ENCODE measurements at regions not wholly inside any gene's neighbourhood (a gene's known extent, or its start where the extent isn't known, plus 50 kb on each side); places are given as distances from the start of the nearest gene placed in this dataset.

GRCh38 chr16:86366481-86366880 lies 143.8 kb upstream of the FOXF1 start:
- no peak overlapping the region for H3K9ac ChIP-seq (ENCODE audit: low read length)
- H3K9me2 ChIP-seq (replicated peaks; ENCODE audit: insufficient read depth, low read length) = no peaks in the 10 kb centered on the region
- H3K4me3 ChIP-seq (ENCODE audit: low read length) = no peak overlapping the region
- H3K9me3 ChIP-seq (replicated peaks; ENCODE audit: insufficient read depth, low read length) = no peaks in the 10 kb centered on the region
- H3K4me1 ChIP-seq (ENCODE audit: low read length) = no peaks in the 10 kb centered on the region
- no peak overlapping the region for H2AFZ ChIP-seq (ENCODE audit: low read length)
- no peaks in the 10 kb centered on the region for H3K79me2 ChIP-seq (ENCODE audit: low read length)
- H3K27ac ChIP-seq (ENCODE audit: low read length) = no peak overlapping the region
- no peak overlapping the region for H3K4me2 ChIP-seq (ENCODE audit: low read depth, low read length)
- H3K36me3 ChIP-seq (replicated peaks; ENCODE audit: insufficient read depth, low read length) = no peaks in the 10 kb centered on the region
- TF ChIP-seq, protein P1, sequence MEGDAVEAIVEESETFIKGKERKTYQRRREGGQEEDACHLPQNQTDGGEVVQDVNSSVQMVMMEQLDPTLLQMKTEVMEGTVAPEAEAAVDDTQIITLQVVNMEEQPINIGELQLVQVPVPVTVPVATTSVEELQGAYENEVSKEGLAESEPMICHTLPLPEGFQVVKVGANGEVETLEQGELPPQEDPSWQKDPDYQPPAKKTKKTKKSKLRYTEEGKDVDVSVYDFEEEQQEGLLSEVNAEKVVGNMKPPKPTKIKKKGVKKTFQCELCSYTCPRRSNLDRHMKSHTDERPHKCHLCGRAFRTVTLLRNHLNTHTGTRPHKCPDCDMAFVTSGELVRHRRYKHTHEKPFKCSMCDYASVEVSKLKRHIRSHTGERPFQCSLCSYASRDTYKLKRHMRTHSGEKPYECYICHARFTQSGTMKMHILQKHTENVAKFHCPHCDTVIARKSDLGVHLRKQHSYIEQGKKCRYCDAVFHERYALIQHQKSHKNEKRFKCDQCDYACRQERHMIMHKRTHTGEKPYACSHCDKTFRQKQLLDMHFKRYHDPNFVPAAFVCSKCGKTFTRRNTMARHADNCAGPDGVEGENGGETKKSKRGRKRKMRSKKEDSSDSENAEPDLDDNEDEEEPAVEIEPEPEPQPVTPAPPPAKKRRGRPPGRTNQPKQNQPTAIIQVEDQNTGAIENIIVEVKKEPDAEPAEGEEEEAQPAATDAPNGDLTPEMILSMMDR (IDR thresholded peaks at IDR 0.05; ENCODE audit: low read length) = no peak
- TF ChIP-seq EZH2 (optimal IDR thresholded peaks at IDR 0.05; ENCODE audit: low read depth, low read length) (no peak), EZH2phosphoT487 (IDR thresholded peaks at IDR 0.05; ENCODE audit: low read length) (no peak)
- no peaks in the 10 kb centered on the region for H4K20me1 ChIP-seq (ENCODE audit: insufficient read depth, low read length)
- no peaks in the 10 kb centered on the region for H3F3A ChIP-seq (ENCODE audit: insufficient read depth, low read length)
- H3K27me3 ChIP-seq (replicated peaks; ENCODE audit: insufficient read depth, low read length) = peaks cover 73% of the 10 kb centered on the region
- no peak for DNase-seq

DNA sequence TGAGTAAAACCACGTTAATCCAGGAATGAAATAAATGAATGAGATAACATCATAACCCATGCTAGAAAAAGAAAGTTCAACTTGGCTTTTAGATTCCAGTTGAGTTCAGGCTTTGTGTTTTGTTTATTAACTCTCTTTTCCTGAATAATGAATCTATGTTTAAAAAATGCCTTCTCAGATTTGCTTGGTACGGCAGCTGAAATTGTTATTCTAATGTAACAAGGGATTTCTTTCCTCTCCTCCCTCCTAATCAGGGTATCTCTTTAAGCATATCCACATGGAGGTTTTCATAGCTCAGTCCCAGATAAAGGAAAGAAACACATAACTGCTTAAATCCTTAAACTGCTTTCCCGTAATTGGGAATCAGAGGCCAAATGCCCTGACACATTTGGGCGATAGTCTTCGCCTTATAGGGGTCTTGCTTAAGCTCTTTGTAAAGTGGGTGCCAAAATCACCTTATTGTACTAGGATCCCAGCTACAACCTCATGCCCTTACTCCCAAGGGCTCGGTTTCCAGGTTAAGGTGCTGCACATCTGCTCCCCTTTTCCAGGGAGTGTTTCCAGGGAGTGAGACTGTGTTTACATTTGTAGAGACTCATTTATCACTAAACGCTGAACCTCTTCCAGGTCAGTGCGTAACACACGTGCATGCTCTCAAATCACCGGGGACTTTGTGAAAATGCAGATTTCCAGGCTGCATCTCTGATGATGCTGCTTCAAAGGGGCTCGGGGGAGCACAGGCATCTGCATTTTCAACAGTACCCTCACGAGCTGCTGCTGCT lies 142.8 kb upstream of the FOXF1 start:
- H3K4me2 ChIP-seq (ENCODE audit: low read depth, low read length) = no peak overlapping the region
- H3K9ac ChIP-seq (ENCODE audit: low read length) = no peak overlapping the region
- no peaks in the 10 kb centered on the region for H4K20me1 ChIP-seq (ENCODE audit: insufficient read depth, low read length)
- H3K9me2 ChIP-seq (replicated peaks; ENCODE audit: insufficient read depth, low read length) = no peaks in the 10 kb centered on the region
- H3K27ac ChIP-seq (ENCODE audit: low read length) = no peak overlapping the region
- TF ChIP-seq EZH2 (optimal IDR thresholded peaks at IDR 0.05; ENCODE audit: low read depth, low read length) (no peak), EZH2phosphoT487 (IDR thresholded peaks at IDR 0.05; ENCODE audit: low read length) (no peak)
- TF ChIP-seq, protein P1 (IDR thresholded peaks at IDR 0.05; ENCODE audit: low read length) = no peak
- H3K9me3 ChIP-seq (replicated peaks; ENCODE audit: insufficient read depth, low read length) = no peaks in the 10 kb centered on the region
- no peaks in the 10 kb centered on the region for H3K4me1 ChIP-seq (ENCODE audit: low read length)
- peaks cover 76% of the 10 kb centered on the region for H3K27me3 ChIP-seq (replicated peaks; ENCODE audit: insufficient read depth, low read length)
- no peaks in the 10 kb centered on the region for H3K79me2 ChIP-seq (ENCODE audit: low read length)
- DNase-seq = no peak
- no peaks in the 10 kb centered on the region for H3K36me3 ChIP-seq (replicated peaks; ENCODE audit: insufficient read depth, low read length)
- no peaks in the 10 kb centered on the region for H3F3A ChIP-seq (ENCODE audit: insufficient read depth, low read length)
- H3K4me3 ChIP-seq (ENCODE audit: low read length) = no peak overlapping the region
- no peak overlapping the region for H2AFZ ChIP-seq (ENCODE audit: low read length)

DNA sequence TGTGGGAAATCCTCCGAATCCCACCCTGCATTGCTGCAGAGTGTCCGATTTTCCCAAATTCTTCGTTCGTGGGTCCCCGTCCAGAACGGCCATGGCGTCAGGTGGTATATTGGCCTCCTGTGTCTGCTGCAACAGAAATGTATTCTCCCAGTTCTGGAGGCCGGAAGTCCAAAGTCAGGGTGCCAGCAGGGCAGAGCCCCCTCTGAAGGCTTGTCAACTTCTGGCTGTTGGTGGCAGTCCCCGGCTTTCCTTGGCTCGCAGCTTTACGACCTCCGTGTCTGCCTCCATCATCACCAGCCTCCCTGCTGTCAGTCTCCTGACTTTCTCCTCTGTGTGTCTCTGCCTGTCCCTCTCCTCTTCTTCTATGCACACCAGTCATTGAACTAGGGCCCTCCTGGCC lies 142.1 kb upstream of the FOXF1 start:
- H4K20me1 ChIP-seq (ENCODE audit: insufficient read depth, low read length) = no peaks in the 10 kb centered on the region
- no peak overlapping the region for H3K27ac ChIP-seq (ENCODE audit: low read length)
- H2AFZ ChIP-seq (ENCODE audit: low read length) = no peak overlapping the region
- no peak overlapping the region for H3K4me3 ChIP-seq (ENCODE audit: low read length)
- H3K27me3 ChIP-seq (replicated peaks; ENCODE audit: insufficient read depth, low read length) = peaks cover 71% of the 10 kb centered on the region
- no peak overlapping the region for H3K4me2 ChIP-seq (ENCODE audit: low read depth, low read length)
- no peak overlapping the region for H3K9ac ChIP-seq (ENCODE audit: low read length)
- H3K9me3 ChIP-seq (replicated peaks; ENCODE audit: insufficient read depth, low read length) = no peaks in the 10 kb centered on the region
- H3K79me2 ChIP-seq (ENCODE audit: low read length) = no peaks in the 10 kb centered on the region
- DNase-seq = no peak
- H3K4me1 ChIP-seq (ENCODE audit: low read length) = no peaks in the 10 kb centered on the region
- H3F3A ChIP-seq (ENCODE audit: insufficient read depth, low read length) = no peaks in the 10 kb centered on the region
- H3K9me2 ChIP-seq (replicated peaks; ENCODE audit: insufficient read depth, low read length) = no peaks in the 10 kb centered on the region
- no peak for TF ChIP-seq EZH2phosphoT487 (IDR thresholded peaks at IDR 0.05; ENCODE audit: low read length)
- no peak for TF ChIP-seq EZH2 (optimal IDR thresholded peaks at IDR 0.05; ENCODE audit: low read depth, low read length)
- TF ChIP-seq, protein P1 (IDR thresholded peaks at IDR 0.05; ENCODE audit: low read length) = no peak
- H3K36me3 ChIP-seq (replicated peaks; ENCODE audit: insufficient read depth, low read length) = no peaks in the 10 kb centered on the region
